ENCODE measurements at regions not wholly inside any gene's neighbourhood (a gene's known extent, or its start where the extent isn't known, plus 50 kb on each side); places are given as distances from the start of the nearest gene placed in this dataset.

GRCh38 chr2:180652794-180653193 is 327.6 kb upstream of the UBE2E3 start:
- no peaks in the 10 kb centered on the region for H3F3A ChIP-seq (ENCODE audit: insufficient read depth, low read length)
- H3K4me3 ChIP-seq (ENCODE audit: low read length), result no peak overlapping the region
- H3K9me2 ChIP-seq (replicated peaks; ENCODE audit: insufficient read depth, low read length), result no peaks in the 10 kb centered on the region
- no peak overlapping the region for H3K9ac ChIP-seq (ENCODE audit: low read length)
- no peak for DNase-seq
- TF ChIP-seq CTCF (IDR thresholded peaks at IDR 0.05; ENCODE audit: low read length), result no peak
- no peak for TF ChIP-seq EZH2 (optimal IDR thresholded peaks at IDR 0.05; ENCODE audit: low read depth, low read length)
- no peak for TF ChIP-seq EZH2phosphoT487 (IDR thresholded peaks at IDR 0.05; ENCODE audit: low read length)
- H3K4me1 ChIP-seq (ENCODE audit: low read length), result no peaks in the 10 kb centered on the region
- H3K27me3 ChIP-seq (replicated peaks; ENCODE audit: insufficient read depth, low read length), result no peaks in the 10 kb centered on the region
- no peak overlapping the region for H3K4me2 ChIP-seq (ENCODE audit: low read depth, low read length)
- H4K20me1 ChIP-seq (ENCODE audit: insufficient read depth, low read length), result no peaks in the 10 kb centered on the region
- no peaks in the 10 kb centered on the region for H3K36me3 ChIP-seq (replicated peaks; ENCODE audit: insufficient read depth, low read length)
- H3K9me3 ChIP-seq (replicated peaks; ENCODE audit: insufficient read depth, low read length), result no peaks in the 10 kb centered on the region
- H3K27ac ChIP-seq (ENCODE audit: low read length), result no peak overlapping the region
- H3K79me2 ChIP-seq (ENCODE audit: low read length), result no peaks in the 10 kb centered on the region
- H2AFZ ChIP-seq (ENCODE audit: low read length), result no peak overlapping the region

DNA sequence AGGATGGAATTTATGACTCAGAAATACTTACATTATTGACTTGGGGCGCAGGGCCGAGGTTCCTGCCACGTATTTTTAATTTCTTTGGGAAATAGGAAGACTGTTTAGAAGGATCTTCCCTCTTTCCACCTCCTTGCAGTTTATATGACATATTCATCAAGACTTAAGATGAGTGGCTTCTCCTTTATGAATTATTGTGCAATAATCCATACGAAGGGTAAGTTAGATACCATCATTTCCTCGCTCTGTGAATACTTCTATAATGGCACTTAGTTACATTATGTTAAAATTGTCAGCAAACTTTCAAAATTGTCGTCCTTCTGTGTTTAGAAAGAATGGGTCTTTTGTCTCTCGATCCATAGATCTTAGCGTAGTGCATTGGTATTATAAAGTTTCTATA is 328.8 kb upstream of the UBE2E3 start:
- Histone ChIP-seq H3F3A (ENCODE audit: insufficient read depth, low read length) (no peaks in the 10 kb centered on the region), H3K4me3 (ENCODE audit: low read length) (no peak overlapping the region), H3K4me2 (ENCODE audit: low read depth, low read length) (no peak overlapping the region), H3K36me3 (replicated peaks; ENCODE audit: insufficient read depth, low read length) (no peaks in the 10 kb centered on the region), H3K79me2 (ENCODE audit: low read length) (no peaks in the 10 kb centered on the region), H2AFZ (ENCODE audit: low read length) (no peak overlapping the region), H3K4me1 (ENCODE audit: low read length) (no peaks in the 10 kb centered on the region), H3K9me2 (replicated peaks; ENCODE audit: insufficient read depth, low read length) (no peaks in the 10 kb centered on the region), H3K9me3 (replicated peaks; ENCODE audit: insufficient read depth, low read length) (no peaks in the 10 kb centered on the region), H4K20me1 (ENCODE audit: insufficient read depth, low read length) (no peaks in the 10 kb centered on the region), H3K27ac (ENCODE audit: low read length) (no peak overlapping the region), H3K27me3 (replicated peaks; ENCODE audit: insufficient read depth, low read length) (no peaks in the 10 kb centered on the region), H3K9ac (ENCODE audit: low read length) (no peak overlapping the region)
- DNase-seq, result no peak
- no peak for TF ChIP-seq EZH2 (optimal IDR thresholded peaks at IDR 0.05; ENCODE audit: low read depth, low read length)
- TF ChIP-seq CTCF (IDR thresholded peaks at IDR 0.05; ENCODE audit: low read length), result no peak
- TF ChIP-seq EZH2phosphoT487 (IDR thresholded peaks at IDR 0.05; ENCODE audit: low read length), result no peak

GRCh38 chr2:180647621-180648020 is 332.8 kb upstream of the UBE2E3 start:
- Histone ChIP-seq H4K20me1 (ENCODE audit: insufficient read depth, low read length) (no peaks in the 10 kb centered on the region), H3K4me1 (ENCODE audit: low read length) (no peaks in the 10 kb centered on the region), H2AFZ (ENCODE audit: low read length) (no peak overlapping the region), H3K9me2 (replicated peaks; ENCODE audit: insufficient read depth, low read length) (no peaks in the 10 kb centered on the region; the same call in 1 of the 2 replicates), H3K27ac (ENCODE audit: low read length) (no peak overlapping the region), H3K4me3 (ENCODE audit: low read length) (no peak overlapping the region), H3F3A (ENCODE audit: insufficient read depth, low read length) (no peaks in the 10 kb centered on the region), H3K4me2 (ENCODE audit: low read depth, low read length) (no peak overlapping the region), H3K9me3 (replicated peaks; ENCODE audit: insufficient read depth, low read length) (no peaks in the 10 kb centered on the region), H3K79me2 (ENCODE audit: low read length) (no peaks in the 10 kb centered on the region), H3K36me3 (replicated peaks; ENCODE audit: insufficient read depth, low read length) (no peaks in the 10 kb centered on the region), H3K27me3 (replicated peaks; ENCODE audit: insufficient read depth, low read length) (no peaks in the 10 kb centered on the region), H3K9ac (ENCODE audit: low read length) (no peak overlapping the region)
- DNase-seq, result no peak
- TF ChIP-seq CTCF (IDR thresholded peaks at IDR 0.05; ENCODE audit: low read length) (no peak), EZH2phosphoT487 (IDR thresholded peaks at IDR 0.05; ENCODE audit: low read length) (no peak), EZH2 (optimal IDR thresholded peaks at IDR 0.05; ENCODE audit: low read depth, low read length) (no peak)
